DOHH2 (cell line): ENCODE measurements at regions not wholly inside any gene's neighbourhood (a gene's known extent, or its start where the extent isn't known, plus 50 kb on each side); places are given as distances from the start of the nearest gene placed in this dataset.

Source experiments
- CTCF ChIP-seq: fragments of 200-600 bp; sonication (generic); IDR thresholded peaks from one replicate; pipeline ENCODE4 v1.5.1; 2014; ENCODE audit warnings: antibody characterized with exemption, mild to moderate bottlenecking, low read depth, low read length; ENCODE audit not compliant: poor library complexity, severe bottlenecking
- EZH2phosphoT487 ChIP-seq: fragments of 200-600 bp; sonication (generic); IDR thresholded peaks from 2 replicates; pipeline ENCODE4 v1.6.1; 2017; ENCODE audit warnings: borderline replicate concordance, mild to moderate bottlenecking, antibody characterized with exemption, low read length, moderate library complexity, mixed read lengths

GRCh38 chr15:61319892-61320291 lies 90.8 kb upstream of the RORA start:
- TF ChIP-seq CTCF = no peak
- no peak for TF ChIP-seq EZH2phosphoT487
